IgD-negative memory B cell (primary cell): ENCODE measurements at regions not wholly inside any gene's neighbourhood (a gene's known extent, or its start where the extent isn't known, plus 50 kb on each side); places are given as distances from the start of the nearest gene placed in this dataset.
"Not testable (repeated sequence)": the region's sequence is repeated elsewhere in the genome, so short reads cannot be mapped to it uniquely, and the experiment has no call there.

Source experiments
- H3K27ac Mint-ChIP-seq, 3 donors: one replicate each; pipeline ENCODE4 v1.8.0; 2020 to 2022; ENCODE audit warnings: mild to moderate bottlenecking in 3 of 3, mixed read lengths in 3 of 3, moderate library complexity in 1 of 3
- H3K27me3 Mint-ChIP-seq: one replicate; pipeline ENCODE4 v1.8.0; 2021; ENCODE audit warnings: mixed read lengths
- H3K36me3 Mint-ChIP-seq: one replicate; pipeline ENCODE4 v1.8.0; 2020; ENCODE audit warnings: mild to moderate bottlenecking, mixed read lengths
- H3K4me1 Mint-ChIP-seq, 3 donors: one replicate each; pipeline ENCODE4 v1.8.0; 2020 to 2022; ENCODE audit warnings: mixed read lengths in 3 of 3, mild to moderate bottlenecking in 1 of 3
- H3K4me3 Mint-ChIP-seq, 4 donors: one replicate each; pipeline ENCODE4 v1.8.0; 2020 to 2022; ENCODE audit warnings: mild to moderate bottlenecking in 4 of 4, mixed read lengths in 4 of 4, moderate library complexity in 3 of 4
- H3K9me3 Mint-ChIP-seq, 3 donors: one replicate each; pipeline ENCODE4 v1.8.0; 2020 to 2021; ENCODE audit warnings: mixed read lengths in 3 of 3, mild to moderate bottlenecking in 1 of 3

DNA sequence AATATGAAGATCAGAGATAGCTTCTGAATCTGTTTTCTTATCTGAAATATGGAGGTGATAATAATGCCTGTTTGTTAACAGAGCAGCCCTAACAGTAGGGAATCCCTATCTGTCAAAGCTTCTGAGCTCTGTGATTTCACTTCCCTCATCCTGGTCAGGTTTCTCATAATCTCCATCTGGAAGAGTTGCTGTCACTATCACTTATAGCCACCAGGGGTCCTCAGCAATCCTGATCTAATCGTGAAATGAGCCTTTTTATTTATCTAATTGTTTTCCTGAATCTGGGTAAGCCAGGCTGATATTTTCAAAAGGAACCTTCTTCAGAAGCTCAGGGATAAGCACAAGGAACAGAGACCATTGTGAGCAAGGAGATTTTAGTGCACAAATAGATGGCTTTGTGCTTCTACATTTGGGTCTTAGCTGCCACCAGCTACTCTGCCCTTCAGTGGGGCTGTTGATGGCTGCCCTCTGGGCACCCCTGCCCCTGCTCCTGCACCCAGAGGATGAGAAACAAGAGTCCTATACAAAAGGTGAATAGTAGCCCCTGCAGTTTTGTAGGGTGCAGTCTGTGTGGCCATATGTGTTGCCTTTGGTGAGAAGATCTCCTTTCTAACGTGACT, 196.4 kb upstream of the RADX start:
- H3K27me3 Mint-ChIP-seq: no peaks in the 10 kb centered on the region
- H3K27ac Mint-ChIP-seq: no peak overlapping the region
- H3K36me3 Mint-ChIP-seq: no peaks in the 10 kb centered on the region
- peaks cover 0 to 6% (median 3%) of the 10 kb centered on the region in 3 donors for H3K9me3 Mint-ChIP-seq
- H3K4me1 Mint-ChIP-seq: no peaks in the 10 kb centered on the region
- no peak overlapping the region for H3K4me3 Mint-ChIP-seq

DNA sequence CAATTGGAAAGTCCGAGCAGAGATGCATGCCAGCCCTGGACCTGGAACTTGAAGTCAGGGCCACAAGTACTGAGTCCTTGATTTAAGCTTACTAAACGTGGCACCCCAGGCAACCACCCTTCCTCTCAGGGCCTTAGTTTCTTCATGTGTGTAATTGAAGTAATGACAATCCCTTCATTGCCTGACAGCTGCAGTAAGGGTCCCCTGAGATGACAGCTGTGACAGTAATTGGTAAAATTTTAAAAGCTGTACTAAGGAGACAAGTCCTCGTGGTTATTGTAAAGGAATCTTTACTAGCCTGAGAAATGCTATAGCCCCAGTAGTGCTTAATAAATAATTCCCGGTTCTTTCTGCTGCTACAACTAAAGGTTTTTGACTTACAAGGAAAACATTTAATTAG, 175.1 kb upstream of the RADX start:
- no peaks in the 10 kb centered on the region for H3K36me3 Mint-ChIP-seq
- no peaks in the 10 kb centered on the region for H3K4me1 Mint-ChIP-seq
- peaks cover 0 to 2% (median 0%) of the 10 kb centered on the region in 3 donors for H3K9me3 Mint-ChIP-seq
- H3K27ac Mint-ChIP-seq: no peak overlapping the region
- no peak overlapping the region for H3K4me3 Mint-ChIP-seq
- H3K27me3 Mint-ChIP-seq: no peaks in the 10 kb centered on the region

DNA sequence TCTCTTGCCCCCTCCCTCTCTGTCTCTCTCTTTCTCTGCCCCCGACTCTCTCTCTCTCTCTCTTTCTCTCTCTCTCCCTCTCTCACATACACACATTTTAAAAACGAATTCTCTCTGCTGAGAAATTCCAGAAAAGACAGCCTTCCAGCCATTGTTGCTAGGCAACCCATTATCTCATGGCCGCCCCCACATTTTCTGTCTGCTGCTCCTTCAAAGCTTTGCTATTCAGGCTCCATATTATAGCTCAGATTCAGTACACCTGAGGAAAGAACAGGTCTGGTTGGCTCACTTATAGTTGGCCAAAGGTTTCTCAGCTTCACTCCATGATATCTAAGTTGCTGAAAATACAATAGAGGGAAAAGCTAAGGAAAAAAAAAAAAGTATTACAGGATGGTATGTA, 174.4 kb upstream of the RADX start:
- H3K36me3 Mint-ChIP-seq: no peaks in the 10 kb centered on the region
- H3K4me3 Mint-ChIP-seq: no peak overlapping the region
- no peak overlapping the region for H3K27ac Mint-ChIP-seq
- peaks cover 0 to 2% (median 0%) of the 10 kb centered on the region in 3 donors for H3K9me3 Mint-ChIP-seq
- no peaks in the 10 kb centered on the region for H3K4me1 Mint-ChIP-seq
- H3K27me3 Mint-ChIP-seq: no peaks in the 10 kb centered on the region

DNA sequence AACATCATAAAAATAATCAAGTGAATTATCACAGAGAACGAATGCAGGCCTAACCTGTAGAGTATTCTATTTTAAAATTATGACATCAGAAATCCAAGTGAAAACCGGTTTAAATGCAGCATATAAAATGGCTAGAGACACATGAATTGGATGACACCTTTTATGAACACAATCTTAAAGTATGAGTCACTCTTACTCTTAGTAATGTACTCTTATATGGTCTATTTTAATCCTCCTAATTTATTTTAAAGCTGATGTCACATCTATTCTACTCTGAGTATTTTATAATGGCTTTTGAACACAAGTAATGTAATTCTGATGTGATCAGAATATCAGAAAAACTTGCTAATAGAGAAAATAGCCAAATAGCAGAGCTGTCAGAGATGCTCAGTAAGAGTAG, 161.4 kb upstream of the RADX start:
- peaks cover 0 to 3% (median 0%) of the 10 kb centered on the region in 3 donors for H3K4me1 Mint-ChIP-seq
- H3K27ac Mint-ChIP-seq: no peak overlapping the region
- H3K4me3 Mint-ChIP-seq: no peak overlapping the region

DNA sequence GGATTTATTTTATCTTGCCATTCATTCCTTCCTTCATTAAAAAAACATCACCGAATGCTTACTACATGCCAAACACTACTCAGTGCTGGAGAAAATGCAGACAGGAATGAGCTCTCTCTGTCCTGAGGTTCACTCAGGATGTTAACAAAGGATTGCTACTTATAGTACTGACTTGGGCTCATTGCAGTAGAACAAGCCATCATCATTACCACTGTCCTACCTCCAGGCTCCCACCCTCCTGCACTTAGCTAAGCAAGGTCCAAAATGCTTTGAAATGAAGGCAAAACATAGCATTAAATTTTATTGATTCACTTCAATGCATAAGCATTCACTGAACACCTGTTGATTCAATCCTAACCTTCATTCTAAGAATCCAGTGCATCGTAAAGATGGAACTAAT, 159.8 kb upstream of the RADX start:
- Mint-ChIP-seq H3K36me3 (no peaks in the 10 kb centered on the region), H3K9me3 (no peaks in the 10 kb centered on the region), H3K27me3 (no peaks in the 10 kb centered on the region), H3K4me3 (no peak overlapping the region), H3K27ac (no peak overlapping the region), H3K4me1 (peaks cover 0 to 3% (median 0%) of the 10 kb centered on the region in 3 donors)

More for the DNA sequence above, 161.4 kb upstream of the RADX start:
- H3K27me3 Mint-ChIP-seq: no peaks in the 10 kb centered on the region
- no peaks in the 10 kb centered on the region for H3K9me3 Mint-ChIP-seq
- H3K36me3 Mint-ChIP-seq: no peaks in the 10 kb centered on the region

DNA sequence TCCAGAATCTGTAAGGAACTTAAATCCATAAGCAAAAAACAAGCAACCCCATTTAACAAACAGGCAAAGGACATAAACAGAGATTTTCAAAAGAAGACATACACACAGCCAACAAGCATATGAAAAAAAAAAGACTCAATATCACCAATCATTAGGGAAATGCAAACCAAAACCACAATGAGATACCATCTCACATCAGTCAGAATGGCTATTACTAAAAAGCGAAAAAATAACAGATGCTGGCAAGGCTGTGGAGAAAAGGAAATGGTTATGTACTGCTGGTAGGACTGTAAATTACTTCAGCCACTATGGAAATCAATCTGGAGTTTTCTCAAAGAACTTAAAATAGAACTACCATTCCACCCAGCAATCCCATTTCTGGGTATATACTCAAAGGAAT, 156.8 kb upstream of the RADX start:
- Mint-ChIP-seq H3K27me3 (no peaks in the 10 kb centered on the region), H3K4me1 (peaks cover 0 to 3% (median 0%) of the 10 kb centered on the region in 3 donors), H3K36me3 (no peaks in the 10 kb centered on the region), H3K27ac (no peak overlapping the region), H3K9me3 (no peaks in the 10 kb centered on the region), H3K4me3 (no peak overlapping the region)

DNA sequence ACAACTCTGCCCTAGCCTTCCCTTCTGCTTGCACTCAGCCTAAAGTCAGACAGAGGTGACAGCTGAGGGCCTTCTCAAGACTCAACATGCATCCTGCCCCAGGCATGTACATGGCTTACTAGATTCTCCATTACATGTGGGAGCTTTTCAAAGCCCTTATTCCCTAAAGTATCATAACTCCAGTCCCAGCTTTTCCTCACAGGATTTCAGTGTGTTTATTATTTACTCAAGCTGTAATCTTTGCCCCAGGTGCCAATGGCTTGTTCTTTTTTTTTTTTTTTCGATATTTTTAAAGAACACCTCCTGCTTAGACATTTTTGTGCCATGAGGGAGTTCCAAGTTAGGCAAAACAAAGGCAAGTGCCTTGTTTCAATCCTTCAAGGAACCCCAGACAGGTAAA, 154.0 kb upstream of the RADX start:
- no peak overlapping the region for H3K4me3 Mint-ChIP-seq
- H3K9me3 Mint-ChIP-seq: no peaks in the 10 kb centered on the region
- H3K27me3 Mint-ChIP-seq: no peaks in the 10 kb centered on the region
- H3K36me3 Mint-ChIP-seq: no peaks in the 10 kb centered on the region
- H3K27ac Mint-ChIP-seq: no peak overlapping the region
- H3K4me1 Mint-ChIP-seq: peaks cover 0 to 3% (median 0%) of the 10 kb centered on the region in 3 donors

DNA sequence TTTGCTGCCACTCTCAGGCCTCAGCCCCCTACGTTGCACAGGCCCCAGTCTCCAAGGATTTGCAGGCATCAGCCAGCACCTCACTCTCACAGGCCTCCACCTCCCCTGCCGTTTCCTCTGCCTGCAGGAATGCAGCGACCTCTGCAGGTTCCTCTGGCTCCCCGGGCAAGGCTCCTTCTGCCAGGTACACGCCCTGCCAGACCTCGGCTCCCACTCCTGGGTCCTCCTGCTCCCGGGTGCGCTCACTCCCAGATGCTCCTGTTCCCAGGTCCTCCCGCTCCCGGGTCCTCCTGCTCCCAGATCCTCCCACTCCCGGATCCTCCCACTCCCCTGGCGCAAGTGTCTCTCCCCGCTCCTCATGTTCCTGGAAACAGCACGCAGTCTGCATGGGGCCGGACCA, 144.4 kb upstream of the RADX start:
- H3K4me1 Mint-ChIP-seq: no peaks in the 10 kb centered on the region

DNA sequence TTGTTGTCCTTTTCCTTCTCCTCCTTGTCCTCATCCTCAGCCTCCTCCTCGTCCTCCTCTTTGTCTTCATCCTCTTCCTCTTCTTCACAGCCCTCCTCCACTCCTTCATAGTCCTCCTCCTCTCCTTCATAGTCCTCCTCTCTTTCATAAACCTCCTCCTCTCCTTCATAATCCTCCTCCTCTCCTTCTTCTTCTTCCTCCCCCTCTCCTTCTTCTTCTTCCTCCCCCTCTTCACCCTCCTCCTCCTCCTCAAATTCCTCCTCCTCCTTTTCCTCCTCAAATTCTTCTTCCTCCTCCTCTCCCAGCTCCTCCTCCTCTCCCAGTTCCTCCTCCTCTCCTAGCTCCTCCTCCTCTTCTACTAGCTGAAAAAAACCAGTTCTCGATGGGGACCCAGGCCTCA, 143.8 kb upstream of the RADX start:
- peaks cover 1% of the 10 kb centered on the region for H3K27me3 Mint-ChIP-seq
- H3K36me3 Mint-ChIP-seq: peaks cover 4% of the 10 kb centered on the region
- H3K4me1 Mint-ChIP-seq: no peaks in the 10 kb centered on the region
- H3K27ac Mint-ChIP-seq: no peak overlapping the region
- no peaks in the 10 kb centered on the region for H3K9me3 Mint-ChIP-seq
- no peak overlapping the region for H3K4me3 Mint-ChIP-seq

More for the DNA sequence above, 144.4 kb upstream of the RADX start:
- H3K4me3 Mint-ChIP-seq: no peak overlapping the region
- peaks cover 4% of the 10 kb centered on the region for H3K36me3 Mint-ChIP-seq
- no peak overlapping the region for H3K27ac Mint-ChIP-seq
- H3K9me3 Mint-ChIP-seq: no peaks in the 10 kb centered on the region
- peaks cover 1% of the 10 kb centered on the region for H3K27me3 Mint-ChIP-seq

DNA sequence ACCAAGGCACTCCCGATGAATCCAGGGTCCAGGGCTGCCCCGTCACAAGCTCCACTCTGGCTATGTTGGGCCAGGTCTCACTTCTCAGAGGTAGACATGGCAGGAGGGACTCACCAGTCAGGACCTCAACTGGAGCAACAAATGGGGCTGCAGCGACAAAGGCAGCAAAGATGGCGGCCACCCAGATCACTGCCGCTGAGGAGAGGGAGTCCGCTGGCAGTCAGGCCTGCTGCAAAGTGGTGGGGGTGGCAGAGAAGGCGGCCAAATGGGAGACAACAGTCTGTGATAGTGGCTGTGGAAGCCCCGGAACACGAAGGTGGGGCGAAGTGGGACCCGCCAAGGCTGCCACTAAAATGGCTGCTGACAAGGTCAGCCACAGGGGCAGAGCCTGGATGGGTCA, 143.3 kb upstream of the RADX start:
- Mint-ChIP-seq H3K27me3 (peaks cover 1% of the 10 kb centered on the region), H3K4me1 (no peaks in the 10 kb centered on the region), H3K4me3 (no peak overlapping the region), H3K9me3 (no peaks in the 10 kb centered on the region), H3K27ac (no peak overlapping the region), H3K36me3 (peaks cover 2% of the 10 kb centered on the region)

DNA sequence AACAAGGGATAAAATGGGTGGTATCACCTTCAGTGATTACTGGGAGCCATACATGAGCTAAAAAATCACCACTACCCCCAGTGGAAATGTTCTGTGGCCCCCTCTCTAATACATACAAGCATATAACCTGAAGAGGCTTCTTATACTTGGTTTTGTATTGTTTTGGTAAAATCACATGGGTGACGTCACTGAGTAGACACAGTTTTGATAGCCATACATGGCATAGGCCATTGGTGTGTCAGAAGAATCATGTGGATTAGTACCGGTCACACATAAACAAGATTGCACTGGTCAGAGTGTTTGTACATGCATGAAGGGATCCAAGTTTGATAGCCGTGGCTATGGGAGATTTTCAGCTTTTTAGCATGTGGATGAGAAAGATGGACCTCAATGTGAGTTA, 131.9 kb upstream of the RADX start:
- no peak overlapping the region for H3K4me3 Mint-ChIP-seq
- H3K36me3 Mint-ChIP-seq: no peaks in the 10 kb centered on the region
- no peak overlapping the region for H3K27ac Mint-ChIP-seq
- H3K4me1 Mint-ChIP-seq: peaks cover 2 to 12% (median 6%) of the 10 kb centered on the region in 3 donors
- H3K9me3 Mint-ChIP-seq: no peaks in the 10 kb centered on the region
- H3K27me3 Mint-ChIP-seq: peaks cover 3% of the 10 kb centered on the region

DNA sequence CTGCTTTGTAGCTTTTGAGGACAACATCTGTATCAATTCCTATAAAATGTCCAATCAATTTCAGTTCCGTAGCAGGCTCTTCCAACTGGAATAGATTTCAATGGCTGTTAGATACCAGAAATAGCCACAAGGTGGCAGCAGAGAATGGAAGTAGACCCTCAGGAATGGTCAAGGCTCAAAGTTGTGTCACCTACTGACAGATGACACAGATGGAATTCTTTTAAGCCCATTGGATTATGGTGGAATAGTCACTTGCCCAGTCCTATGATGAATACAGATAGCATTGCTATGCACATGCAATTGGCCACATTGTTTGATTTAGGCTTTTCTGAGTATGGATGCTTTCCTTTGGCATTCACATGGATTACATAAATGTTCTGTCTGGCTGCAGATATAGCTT, 130.4 kb upstream of the RADX start:
- H3K9me3 Mint-ChIP-seq: no peaks in the 10 kb centered on the region
- H3K36me3 Mint-ChIP-seq: no peaks in the 10 kb centered on the region
- no peak overlapping the region for H3K4me3 Mint-ChIP-seq
- peaks cover 3% of the 10 kb centered on the region for H3K27me3 Mint-ChIP-seq
- no peak overlapping the region for H3K27ac Mint-ChIP-seq
- peaks cover 2 to 17% (median 6%) of the 10 kb centered on the region in 3 donors for H3K4me1 Mint-ChIP-seq

DNA sequence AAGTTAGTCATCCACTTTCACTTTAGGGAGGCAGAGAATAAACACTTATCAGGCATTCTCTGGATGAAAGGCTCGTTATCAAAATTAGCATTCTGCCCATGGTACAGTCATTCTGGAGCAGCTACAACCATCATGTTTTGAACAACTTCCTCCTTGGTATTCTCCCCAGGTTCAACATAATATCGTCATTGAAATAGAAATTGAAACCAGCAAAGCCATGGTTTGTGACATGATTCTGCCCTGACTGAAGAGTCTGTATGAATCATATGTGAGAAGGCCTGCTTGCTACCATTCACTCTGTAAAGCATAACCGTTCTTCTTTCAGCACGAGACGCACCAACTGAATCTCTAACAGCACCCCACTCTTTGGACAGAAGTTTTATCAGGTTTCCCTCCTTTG, 127.5 kb upstream of the RADX start:
- Mint-ChIP-seq H3K4me1 (peaks cover 2 to 17% (median 6%) of the 10 kb centered on the region in 3 donors), H3K9me3 (no peaks in the 10 kb centered on the region), H3K4me3 (peak overlapping the region in 3 of 4 donors; percentile 42 to 75 (median 47)), H3K27ac (peak overlapping the region in 2 of 3 donors; percentile 21 to 52), H3K27me3 (no peaks in the 10 kb centered on the region), H3K36me3 (no peaks in the 10 kb centered on the region)

DNA sequence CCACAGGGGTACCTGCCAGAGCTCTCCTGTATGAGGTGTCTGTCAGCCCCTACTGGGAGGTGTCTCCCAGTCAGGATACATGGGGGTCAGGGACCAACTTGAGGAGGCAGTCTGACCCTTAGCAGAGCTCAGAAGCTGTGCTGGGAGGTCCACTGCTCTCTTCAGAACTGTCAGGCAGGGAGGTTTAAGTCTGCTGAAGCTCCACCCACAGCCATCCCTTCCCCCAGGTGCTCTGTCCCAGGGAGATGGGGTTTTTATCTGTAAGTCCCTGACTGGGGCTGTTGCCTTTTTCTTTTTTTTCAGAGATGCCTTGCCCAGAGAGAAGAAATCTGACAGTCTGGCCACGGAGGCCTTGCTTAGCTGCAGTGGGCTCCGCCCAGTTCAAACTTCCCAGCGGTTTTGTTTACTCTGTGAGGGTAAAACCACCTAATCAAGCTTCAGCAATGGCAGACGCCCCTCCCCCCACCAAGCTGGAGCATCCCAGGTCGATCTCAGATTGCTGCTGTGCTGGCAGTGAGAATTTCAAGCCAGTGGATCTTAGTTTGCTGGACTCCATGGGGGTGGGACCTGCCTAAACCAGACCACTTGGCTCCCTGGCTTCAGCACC, 118.5 kb upstream of the RADX start:
- H3K4me3 Mint-ChIP-seq, H3K36me3 Mint-ChIP-seq: not testable (repeated sequence)

DNA sequence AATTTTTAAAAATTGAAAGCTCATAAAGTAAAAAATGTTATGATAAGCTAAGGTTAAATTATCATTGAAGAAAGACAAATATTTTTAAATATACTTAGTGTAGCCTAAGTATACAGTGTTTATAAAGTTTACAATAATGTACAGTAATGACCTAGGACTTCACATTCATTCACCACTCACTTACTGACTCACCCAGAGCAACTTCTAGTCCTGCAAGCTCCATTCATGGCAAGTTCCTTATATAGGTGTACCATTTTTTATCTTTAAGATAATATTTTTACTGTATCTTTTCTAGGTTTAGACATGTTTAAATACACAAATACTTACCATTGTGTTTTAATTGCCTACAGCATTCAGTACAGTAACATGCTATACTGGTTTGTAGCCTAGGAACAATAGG, 112.3 kb upstream of the RADX start:
- no peak overlapping the region for H3K27ac Mint-ChIP-seq
- peaks cover 0 to 4% (median 4%) of the 10 kb centered on the region in 3 donors for H3K4me1 Mint-ChIP-seq
- no peak overlapping the region for H3K4me3 Mint-ChIP-seq
- H3K36me3 Mint-ChIP-seq: no peaks in the 10 kb centered on the region
- no peaks in the 10 kb centered on the region for H3K27me3 Mint-ChIP-seq
- H3K9me3 Mint-ChIP-seq: no peaks in the 10 kb centered on the region

More for the DNA sequence above, 118.5 kb upstream of the RADX start:
- not testable (repeated sequence) for H3K4me1 Mint-ChIP-seq, H3K27me3 Mint-ChIP-seq, H3K27ac Mint-ChIP-seq, H3K9me3 Mint-ChIP-seq

DNA sequence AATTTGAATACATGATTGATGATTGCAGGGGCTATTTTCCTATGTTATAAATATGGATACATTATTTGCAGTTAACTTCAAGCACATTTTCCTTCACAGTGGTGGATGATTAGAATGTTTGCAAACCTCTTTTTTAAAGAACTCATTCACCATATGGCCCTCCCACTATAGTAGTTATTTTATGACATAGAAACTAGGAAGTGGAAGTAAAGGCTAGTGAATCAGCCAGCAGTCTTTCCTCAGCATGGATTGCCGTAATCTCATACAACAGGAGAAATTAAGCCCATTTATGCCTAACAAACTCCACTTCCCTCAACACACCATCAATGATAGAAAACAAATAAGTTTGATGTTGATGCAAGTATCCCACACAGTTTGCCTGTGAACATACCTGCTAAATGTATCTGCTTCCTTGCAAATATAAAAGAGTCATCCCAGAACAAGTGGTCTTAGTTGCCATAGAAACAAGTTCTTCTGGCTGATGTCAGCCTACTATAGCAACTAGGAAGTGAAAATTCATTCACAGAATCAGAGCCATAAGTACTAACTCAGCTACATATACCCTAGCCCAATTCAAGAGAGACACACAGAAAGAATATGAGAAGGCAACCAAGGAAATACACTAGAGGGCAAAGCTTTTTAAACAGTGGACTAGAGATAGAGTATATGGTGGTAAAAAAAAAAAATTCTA, 100.9 kb upstream of the RADX start:
- Mint-ChIP-seq H3K27ac (no peak overlapping the region), H3K36me3 (no peaks in the 10 kb centered on the region), H3K27me3 (peaks cover 3% of the 10 kb centered on the region), H3K4me3 (no peak overlapping the region), H3K4me1 (no peaks in the 10 kb centered on the region), H3K9me3 (no peaks in the 10 kb centered on the region)
